ES-I3 (cell line): ENCODE measurements at regions not wholly inside any gene's neighbourhood (a gene's known extent, or its start where the extent isn't known, plus 50 kb on each side); places are given as distances from the start of the nearest gene placed in this dataset.
"Not testable (repeated sequence)": the region's sequence is repeated elsewhere in the genome, so short reads cannot be mapped to it uniquely, and the experiment has no call there.

ENCODE experiments used
- H3K36me3 ChIP-seq: 2 replicates; pipeline ENCODE4 v1.6.1; 2013; ENCODE audit warnings: mild to moderate bottlenecking, low read length, control low read depth, moderate library complexity; ENCODE audit not compliant: insufficient read depth
- H3K4me1 ChIP-seq: 2 replicates; pipeline ENCODE4 v1.6.1; 2013; ENCODE audit warnings: mild to moderate bottlenecking, control low read depth, low read length; ENCODE audit not compliant: insufficient read depth
- H3K9ac ChIP-seq: 2 replicates; pipeline ENCODE4 v1.6.1; 2013; ENCODE audit warnings: low read depth, mild to moderate bottlenecking, low read length, moderate library complexity
- H3K9me3 ChIP-seq: 2 replicates; pipeline ENCODE4 v1.6.1; 2013; ENCODE audit warnings: mild to moderate bottlenecking, low read length, moderate library complexity; ENCODE audit not compliant: control insufficient read depth, insufficient read depth

DNA sequence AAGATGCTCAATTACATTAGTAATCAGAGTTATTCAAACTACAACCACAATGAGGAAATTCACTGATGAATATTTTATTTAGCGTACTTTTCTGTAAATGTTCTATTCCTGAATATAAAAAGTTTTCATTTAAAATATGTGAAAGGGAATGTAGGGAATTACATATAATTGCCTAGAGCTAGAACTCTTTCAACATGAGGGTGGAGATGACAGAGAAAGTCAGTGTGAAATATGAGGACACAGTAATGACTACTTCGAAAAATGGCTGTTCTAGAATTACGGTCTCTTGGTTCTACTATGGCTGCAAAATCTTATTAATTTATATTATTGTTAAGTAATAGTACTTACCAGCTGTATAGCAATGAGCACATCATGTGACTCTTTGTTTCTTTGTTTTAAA is 1647.4 kb upstream of the PIK3C3 start:
- Histone ChIP-seq H3K4me1 (no peaks in the 10 kb centered on the region), H3K9me3 (0 out of 2 replicates have a peak, but pooled peaks cover 2% of the 10 kb centered on the region), H3K36me3 (no peaks in the 10 kb centered on the region), H3K9ac (no peak overlapping the region)

DNA sequence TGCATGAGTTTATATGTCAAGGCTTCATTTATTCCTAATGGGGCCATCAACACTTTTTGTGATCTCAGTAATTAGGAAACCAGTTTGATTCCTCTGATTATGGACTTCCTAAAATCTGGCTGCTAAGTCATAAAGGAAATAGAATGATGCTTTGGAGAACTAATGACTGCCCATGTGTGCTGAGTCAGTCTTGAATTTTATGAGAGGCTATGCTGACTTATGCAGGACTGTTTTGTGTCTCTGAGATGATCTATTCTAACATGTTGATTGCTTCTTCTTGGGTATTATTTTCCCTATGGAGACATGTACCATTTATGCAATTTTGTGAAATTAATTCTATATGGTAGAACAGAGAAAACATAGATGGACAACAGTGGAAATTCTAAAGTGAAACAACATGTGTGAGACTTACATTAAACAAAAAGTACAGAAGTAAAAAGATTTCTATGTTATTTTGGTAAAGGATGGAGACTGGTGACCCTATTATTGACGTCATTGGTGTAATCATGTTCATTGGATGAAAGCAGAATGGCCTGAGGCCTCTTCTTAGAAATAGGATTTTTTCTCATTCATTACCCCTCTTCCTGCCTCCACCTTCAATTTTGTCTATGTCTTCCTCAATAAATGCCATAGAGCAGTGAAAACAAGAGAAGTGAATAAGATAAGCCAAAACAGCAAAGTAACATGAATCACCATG is 1658.2 kb upstream of the PIK3C3 start:
- Histone ChIP-seq H3K36me3 (no peaks in the 10 kb centered on the region), H3K9ac (no peak overlapping the region), H3K9me3 (no peaks in the 10 kb centered on the region), H3K4me1 (0 out of 2 replicates have a peak, but pooled peaks cover 7% of the 10 kb centered on the region)

DNA sequence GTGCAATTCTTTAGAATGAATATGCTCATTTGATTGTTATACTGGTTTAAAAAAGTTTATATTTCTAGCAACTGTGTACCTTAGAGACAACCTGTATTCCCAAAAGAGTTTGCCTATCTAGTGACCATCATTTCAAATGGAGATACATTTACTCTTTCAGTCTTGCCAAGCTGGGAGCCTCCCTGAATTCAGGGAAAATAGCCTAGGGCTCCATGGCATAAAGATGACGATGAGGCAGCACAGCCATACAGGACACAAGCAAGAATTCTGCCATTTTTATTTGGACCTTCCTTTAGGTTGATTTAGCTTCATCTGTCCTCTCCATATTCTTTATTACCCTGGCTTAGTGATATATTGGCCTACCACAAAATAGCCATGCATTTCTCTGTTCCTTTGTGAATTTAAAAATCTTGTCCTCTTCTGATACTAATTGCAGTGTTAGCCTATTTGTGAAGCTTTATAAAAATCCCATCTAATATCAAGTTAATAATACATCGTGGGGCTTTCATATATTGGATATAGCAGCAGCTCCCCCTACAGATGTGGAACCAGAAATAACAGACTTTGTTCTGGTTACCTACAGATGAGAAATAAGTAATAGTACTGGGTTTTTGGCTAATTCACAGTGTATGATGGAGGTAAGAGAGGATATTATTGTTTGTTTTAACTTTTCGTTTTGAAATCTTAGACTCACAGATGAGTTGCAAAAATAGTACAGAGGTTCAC is 1661.9 kb upstream of the PIK3C3 start:
- no peak overlapping the region for H3K9ac ChIP-seq
- H3K9me3 ChIP-seq, result no peaks in the 10 kb centered on the region
- H3K36me3 ChIP-seq, result no peaks in the 10 kb centered on the region
- 0 out of 2 replicates have a peak, but pooled peaks cover 7% of the 10 kb centered on the region for H3K4me1 ChIP-seq

DNA sequence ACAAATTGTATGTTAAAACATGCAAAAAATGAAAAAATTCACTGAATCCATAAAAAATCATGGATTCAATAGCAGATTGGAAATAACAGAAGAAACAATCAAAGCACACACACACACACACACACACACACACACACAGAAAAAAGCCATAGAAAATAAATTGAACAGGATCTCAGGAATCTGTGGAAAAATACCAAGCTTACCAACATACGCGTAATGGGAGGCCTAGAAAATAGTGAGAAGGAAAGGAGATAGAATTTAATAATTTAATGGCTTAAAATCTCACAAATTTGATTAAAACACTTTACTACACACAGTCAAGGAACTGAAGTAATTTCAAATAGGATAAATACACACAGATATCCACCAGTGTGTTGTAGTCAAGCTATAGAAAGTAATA is 1671.5 kb upstream of the PIK3C3 start:
- Histone ChIP-seq H3K36me3 (no peaks in the 10 kb centered on the region), H3K9ac (no peak overlapping the region), H3K4me1 (no peaks in the 10 kb centered on the region), H3K9me3 (peaks cover 7% of the 10 kb centered on the region; the same call in 1 of the 2 replicates)

DNA sequence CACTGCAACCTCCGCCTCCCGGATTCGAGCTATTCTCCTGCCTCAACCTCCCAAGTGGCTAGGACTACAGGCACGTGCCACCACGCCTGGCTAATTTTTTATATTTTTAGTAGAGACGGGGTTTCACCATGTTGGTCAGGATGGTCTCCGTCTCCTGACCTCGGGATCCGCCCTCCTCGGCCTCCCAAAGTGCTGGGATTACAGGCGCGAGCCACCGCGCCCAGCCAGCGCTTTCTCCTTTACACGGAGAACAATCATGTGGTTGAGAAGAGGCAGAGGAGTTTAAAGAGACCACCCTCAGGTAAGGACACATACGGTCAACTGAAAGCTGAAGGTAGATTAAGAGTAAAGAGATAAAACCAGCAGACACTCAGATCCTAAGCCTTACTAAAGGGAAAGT is 1673.7 kb upstream of the PIK3C3 start:
- H3K36me3 ChIP-seq, H3K9ac ChIP-seq, H3K9me3 ChIP-seq: not testable (repeated sequence)

DNA sequence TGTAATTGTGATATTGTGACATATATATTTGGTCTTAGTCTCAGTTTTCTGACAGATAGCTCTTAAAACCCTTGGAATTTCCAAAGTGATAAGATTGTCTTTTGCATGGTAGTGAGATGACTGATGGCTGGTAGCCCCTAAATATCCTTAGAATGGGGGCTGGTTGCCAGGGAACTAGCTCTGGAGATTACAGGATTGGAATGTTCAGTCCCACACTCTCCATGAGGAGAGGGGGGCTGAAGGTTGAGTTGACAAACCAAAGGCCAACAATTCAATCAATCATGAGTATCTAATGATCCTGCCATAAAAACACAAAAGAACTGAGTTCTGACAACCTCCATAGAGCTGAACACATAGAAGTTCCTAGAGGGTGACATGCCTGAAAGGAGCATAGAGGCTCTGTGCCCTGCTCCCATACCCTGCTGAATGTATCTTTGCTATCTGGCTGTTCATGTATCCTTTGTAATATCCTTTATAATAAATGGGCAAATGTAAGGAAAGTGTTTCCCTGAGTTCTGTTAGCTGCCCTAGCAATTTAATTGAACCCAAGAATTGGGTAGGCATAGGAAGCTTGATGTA is 1680.3 kb upstream of the PIK3C3 start:
- Histone ChIP-seq H3K9ac (no peak overlapping the region), H3K36me3 (no peaks in the 10 kb centered on the region), H3K4me1 (no peaks in the 10 kb centered on the region), H3K9me3 (no peaks in the 10 kb centered on the region)

More for the DNA sequence above, 1673.7 kb upstream of the PIK3C3 start:
- not testable (repeated sequence) for H3K4me1 ChIP-seq

DNA sequence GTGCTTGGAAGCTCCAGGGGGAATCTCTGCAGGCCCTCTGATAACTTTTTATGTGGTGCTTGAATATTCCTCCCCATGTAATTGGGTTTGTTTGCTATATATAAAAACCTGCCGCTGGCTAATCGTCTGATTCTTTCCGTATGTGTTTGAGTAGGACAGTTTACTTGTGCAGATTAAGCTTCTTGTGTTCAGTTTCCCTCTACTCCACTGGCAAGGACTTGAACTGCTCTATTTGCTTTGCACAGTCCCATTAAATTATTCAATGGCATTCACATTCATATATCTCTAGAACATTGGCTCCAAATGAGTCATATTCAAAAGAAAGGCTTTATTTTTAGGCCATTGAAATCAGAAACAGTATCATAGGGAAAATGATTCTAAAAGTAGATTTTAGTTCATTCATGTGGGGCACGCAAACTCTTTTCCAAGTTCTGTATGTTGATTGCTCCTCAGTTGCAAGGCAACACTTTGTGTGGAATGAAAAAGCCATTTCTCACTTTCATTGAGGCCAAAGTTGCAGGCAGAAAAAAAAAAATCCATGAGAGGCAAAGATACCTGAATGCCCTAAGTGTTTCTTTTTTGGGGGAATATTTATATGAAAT is 1682.3 kb upstream of the PIK3C3 start:
- no peaks in the 10 kb centered on the region for H3K9me3 ChIP-seq
- H3K4me1 ChIP-seq, result no peaks in the 10 kb centered on the region
- no peaks in the 10 kb centered on the region for H3K36me3 ChIP-seq
- no peak overlapping the region for H3K9ac ChIP-seq

DNA sequence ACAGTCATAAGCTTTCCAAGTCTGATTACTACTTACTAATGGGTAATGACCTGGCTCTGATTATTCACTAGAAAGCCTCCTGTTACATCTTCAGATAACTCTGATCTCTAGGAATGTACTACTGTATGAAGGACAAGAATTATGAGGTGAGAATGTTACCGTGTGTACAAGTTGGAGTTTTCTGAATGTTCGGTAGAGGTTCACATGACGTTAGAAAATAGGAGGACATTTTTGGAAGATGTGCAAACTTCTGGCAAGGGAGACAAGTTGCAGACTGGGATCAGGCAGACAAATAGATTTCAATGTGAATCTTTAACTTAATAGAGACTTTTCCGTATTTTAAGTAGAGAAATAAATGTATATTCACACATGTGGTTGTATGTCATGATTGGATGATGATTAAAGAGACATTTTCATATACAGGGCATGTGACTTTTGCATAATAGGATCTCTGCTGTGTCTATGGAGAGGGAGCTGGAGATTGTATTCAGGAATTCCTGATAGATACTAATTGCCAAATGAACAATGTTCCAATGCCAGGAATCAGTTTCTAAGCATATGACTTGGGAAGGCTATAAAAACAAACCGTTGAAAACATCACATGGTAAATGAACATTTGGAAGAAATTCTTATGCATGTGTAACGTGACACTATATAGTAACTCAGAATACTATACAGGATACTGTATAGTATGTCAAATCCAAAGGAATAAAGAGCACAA is 1695.8 kb upstream of the PIK3C3 start:
- H3K4me1 ChIP-seq, result no peaks in the 10 kb centered on the region
- H3K9me3 ChIP-seq, result peaks cover 2% of the 10 kb centered on the region; the same call in 1 of the 2 replicates
- no peak overlapping the region for H3K9ac ChIP-seq
- H3K36me3 ChIP-seq, result no peaks in the 10 kb centered on the region

DNA sequence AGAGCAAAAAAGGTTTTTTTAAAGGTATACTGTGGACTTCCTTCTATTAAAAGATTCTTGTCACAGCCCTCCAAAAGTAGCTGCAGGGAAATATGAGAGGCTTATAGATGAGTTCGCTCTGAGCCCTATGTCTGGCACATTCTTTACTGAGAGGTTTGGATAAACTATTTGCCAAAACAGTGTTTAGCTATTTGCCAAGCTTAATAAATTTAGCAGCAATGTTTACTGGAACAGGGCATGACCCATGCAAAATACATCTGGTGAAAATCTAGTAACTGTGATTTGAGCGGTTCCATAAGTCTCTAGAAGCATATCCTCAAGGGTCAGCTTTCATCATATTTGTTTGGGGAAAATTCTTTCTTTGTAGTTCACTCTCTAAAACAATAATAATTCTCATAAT is 1696.7 kb upstream of the PIK3C3 start:
- Histone ChIP-seq H3K9ac (no peak overlapping the region), H3K9me3 (peaks cover 2% of the 10 kb centered on the region; the same call in 1 of the 2 replicates)

DNA sequence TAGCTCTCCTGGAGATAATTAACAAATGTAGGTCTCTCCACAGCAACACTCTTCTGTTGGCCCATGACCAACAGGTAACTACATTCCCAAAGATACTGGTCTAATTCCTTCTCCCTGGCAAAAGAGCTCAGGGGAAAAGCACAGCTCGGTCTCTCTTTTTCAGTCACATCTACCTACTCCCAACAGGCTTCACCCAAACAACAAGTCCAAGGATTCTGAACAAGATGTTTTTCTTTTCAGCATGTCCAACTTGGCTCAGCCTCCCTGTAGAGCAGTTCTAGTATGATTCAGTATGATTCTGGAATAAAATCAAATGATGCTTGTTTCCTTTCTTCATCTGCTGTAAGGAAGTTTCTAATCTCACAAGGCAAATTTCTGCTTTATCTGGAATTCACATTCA is 1704.8 kb upstream of the PIK3C3 start:
- no peak overlapping the region for H3K9ac ChIP-seq
- H3K4me1 ChIP-seq, result no peaks in the 10 kb centered on the region; the same call in 1 of the 2 replicates
- no peaks in the 10 kb centered on the region for H3K9me3 ChIP-seq
- no peaks in the 10 kb centered on the region for H3K36me3 ChIP-seq

More for the DNA sequence above, 1696.7 kb upstream of the PIK3C3 start:
- no peaks in the 10 kb centered on the region for H3K36me3 ChIP-seq
- H3K4me1 ChIP-seq, result no peaks in the 10 kb centered on the region

DNA sequence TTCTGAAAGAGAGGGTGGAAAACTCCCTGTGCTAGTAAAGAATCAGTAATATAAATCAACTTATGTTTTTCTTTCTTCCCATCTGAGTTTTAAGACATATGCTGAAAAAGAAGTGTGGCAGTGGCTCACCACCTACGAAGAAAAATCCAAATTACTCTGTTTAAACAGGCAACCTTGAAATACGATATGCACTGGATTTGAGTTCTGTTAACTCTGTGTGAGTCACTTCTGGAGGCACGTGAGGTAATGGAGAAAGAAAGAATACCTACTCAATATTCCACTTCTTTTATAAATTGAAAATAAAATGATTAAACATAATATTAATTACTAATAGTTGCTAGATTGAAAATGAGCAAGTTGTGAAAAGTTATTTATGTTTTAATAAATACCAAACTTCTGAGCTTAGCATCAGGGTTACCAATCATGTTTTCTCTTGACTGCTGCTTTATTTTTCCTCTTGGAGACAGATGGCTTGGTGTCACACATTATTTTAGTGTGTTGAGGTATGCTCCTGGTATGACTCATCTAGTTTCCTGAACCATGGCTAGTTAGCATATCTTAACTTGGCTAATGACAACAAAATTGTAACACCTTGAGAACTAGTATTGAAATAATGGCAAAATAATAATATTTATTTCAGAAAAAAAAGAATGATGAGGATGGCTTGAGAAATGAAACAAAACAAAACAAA is 1705.5 kb upstream of the PIK3C3 start:
- H3K9ac ChIP-seq, result no peak overlapping the region
- H3K4me1 ChIP-seq, result no peaks in the 10 kb centered on the region; the same call in 1 of the 2 replicates
- H3K36me3 ChIP-seq, result no peaks in the 10 kb centered on the region
- no peaks in the 10 kb centered on the region for H3K9me3 ChIP-seq

DNA sequence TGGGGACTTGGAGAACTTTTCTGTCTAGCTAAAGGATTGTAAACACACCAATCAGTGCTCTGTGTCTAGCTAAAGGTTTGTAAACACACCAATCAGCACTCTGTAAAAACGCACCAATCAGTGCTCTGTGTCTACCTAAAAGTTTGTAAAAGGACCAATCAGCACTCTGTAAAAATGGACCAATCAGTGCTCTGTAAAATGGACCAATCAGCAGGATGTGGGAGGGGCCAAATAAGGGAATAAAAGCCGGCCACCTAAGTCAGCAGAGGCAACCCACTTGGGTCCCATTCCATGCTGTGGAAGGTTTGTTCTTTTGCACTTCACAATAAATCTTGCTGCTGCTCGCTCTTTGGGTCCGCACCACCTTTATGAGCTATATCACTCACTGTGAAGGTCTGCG is 1709.4 kb upstream of the PIK3C3 start:
- H3K9me3 ChIP-seq, H3K36me3 ChIP-seq, H3K4me1 ChIP-seq, H3K9ac ChIP-seq: not testable (repeated sequence)

DNA sequence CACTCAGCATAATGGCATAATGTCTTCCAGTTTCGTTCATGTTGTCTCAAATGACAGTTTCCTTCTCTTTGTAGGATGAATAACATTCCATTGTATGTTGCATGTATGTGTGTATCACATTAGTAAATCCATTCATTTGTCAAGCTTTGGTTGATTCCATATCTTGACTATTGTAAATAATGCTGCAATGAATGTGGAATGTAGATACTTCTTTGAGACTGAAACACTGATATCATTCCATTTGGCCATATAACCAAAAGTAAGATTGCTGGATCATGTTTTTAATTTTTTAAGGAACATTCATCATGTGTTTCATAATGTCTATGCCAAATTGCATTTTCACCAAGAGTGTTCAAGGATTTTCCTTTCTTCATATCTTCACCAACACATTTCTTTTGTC is 1711.4 kb upstream of the PIK3C3 start:
- H3K36me3 ChIP-seq, result no peaks in the 10 kb centered on the region
- no peaks in the 10 kb centered on the region for H3K4me1 ChIP-seq
- H3K9me3 ChIP-seq, result no peaks in the 10 kb centered on the region
- H3K9ac ChIP-seq, result no peak overlapping the region

DNA sequence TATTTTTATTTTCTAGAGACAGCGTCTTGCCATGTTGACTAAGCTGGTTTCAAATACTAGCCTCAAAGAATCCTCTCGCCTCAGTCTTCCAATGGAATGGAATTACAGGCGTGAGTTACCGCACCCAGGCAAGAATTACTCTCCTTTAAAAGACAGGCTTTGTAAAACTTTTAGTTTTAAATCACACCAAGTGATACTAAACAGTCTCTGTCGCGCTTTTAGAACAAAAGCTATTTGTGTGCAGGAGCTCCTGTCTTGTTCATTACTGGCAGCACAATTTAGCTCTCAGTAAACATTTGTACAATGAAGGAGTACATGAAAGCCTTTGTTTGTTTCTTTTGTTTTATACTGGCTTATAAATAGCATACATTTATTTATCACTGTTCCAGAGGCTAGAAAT is 1719.2 kb upstream of the PIK3C3 start:
- Histone ChIP-seq H3K9me3 (no peaks in the 10 kb centered on the region), H3K4me1 (no peaks in the 10 kb centered on the region)

More for the DNA sequence above, 1719.2 kb upstream of the PIK3C3 start:
- Histone ChIP-seq H3K36me3 (no peaks in the 10 kb centered on the region), H3K9ac (no peak overlapping the region)
